ENCODE measurements at regions not wholly inside any gene's neighbourhood (a gene's known extent, or its start where the extent isn't known, plus 50 kb on each side); places are given as distances from the start of the nearest gene placed in this dataset.
"Not testable (repeated sequence)": the region's sequence is repeated elsewhere in the genome, so short reads cannot be mapped to it uniquely, and the experiment has no call there.

DNA sequence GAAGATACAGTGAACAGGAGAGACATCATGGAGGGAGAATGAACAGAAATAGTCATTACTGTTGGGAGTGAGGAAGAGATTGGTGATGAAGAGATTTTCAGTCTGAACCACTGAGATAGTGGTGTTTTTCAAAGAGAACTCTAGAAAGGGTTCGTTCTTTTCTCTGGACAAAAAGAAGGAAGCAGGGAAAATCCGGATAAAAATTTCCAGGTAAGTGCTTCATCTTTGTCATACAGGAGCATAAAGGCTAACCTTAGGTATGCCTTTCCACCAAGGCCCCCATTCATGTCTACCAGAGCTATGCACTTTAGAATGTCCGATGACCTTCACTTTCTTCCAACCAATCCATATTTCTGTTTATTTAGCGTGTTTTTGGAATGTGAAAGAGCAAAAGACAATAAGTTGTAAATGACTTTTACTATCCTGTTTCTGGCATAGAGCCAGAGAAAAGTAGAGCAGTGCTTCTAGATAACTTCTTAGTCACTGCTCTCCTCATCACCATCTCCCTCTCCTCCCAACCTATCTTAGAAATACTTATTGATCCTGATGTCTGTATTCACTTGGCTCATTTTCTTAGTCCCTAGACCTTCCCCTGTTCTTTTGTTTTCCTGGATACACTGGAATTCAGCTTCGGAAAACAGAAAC is 116.5 kb downstream of the TTC6 start:
- no peak for DNase-seq (ENCODE audit: low read depth in 2 of 2)

DNA sequence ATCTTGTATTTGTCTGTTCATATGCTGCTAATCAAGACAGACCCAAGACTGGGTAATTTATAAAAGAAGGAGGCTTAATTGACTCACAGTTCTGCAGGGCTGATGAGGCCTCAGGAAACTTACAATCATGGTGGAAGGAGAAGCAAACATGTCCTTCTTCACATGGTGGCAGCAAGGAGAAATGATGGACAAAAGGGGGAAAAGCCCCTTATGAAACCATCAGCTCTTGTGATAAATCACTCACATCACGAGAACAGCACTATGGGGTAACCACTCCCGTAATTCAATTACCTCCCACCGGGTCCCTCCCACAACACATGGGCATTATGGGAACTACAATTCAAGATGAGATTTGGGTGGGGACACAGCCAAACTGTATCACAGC is 117.0 kb downstream of the TTC6 start:
- not testable (repeated sequence) for DNase-seq (ENCODE audit: low read depth in 2 of 2)

GRCh38 chr14:37712976-37713431 is 117.6 kb downstream of the TTC6 start:
- DNase-seq (ENCODE audit: low read depth in 2 of 2) = no peak

DNA sequence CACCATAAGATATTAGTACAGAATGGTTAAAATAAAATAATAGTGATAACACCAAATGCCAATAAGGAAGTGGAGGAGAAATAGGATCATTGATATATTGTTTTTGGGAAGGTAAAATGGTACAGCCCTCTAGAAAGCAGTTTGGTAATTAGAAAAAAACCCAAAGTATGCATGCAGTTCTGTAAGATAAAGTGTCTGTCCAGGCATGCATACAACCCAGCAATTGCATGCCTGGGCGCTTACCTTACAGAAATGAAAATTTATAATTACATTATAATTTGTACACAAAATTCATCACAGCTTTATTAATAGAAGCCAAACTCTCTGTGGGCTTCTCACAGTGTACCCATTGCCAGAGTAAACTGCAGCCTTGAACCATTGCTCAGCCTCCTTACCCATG is 124.7 kb downstream of the TTC6 start:
- DNase-seq (ENCODE audit: low read depth in 2 of 2) = no peak

- no peak for DNase-seq (ENCODE audit: low read depth in 2 of 2)
Observed at GRCh38 chr14:37721976-37722659, 126.7 kb downstream of the TTC6 start.

DNA sequence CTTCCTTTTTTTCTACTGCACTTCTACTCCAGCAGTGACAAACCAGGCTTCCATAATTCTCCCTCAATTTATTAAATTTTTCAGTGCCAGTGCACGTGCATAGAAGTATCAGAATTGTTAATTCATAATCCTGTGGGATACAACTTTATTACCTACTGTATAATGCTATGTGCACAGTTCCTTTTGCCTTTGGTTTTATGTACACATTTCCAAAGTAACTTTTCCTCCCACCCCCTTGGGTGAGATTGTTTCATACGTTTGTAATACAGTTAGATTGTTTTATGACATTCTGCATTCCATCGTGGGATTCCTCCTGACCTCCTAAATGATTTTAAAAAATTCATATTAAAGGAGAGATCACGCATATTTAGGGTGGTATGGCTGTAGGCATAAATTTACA is 128.1 kb downstream of the TTC6 start:
- no peak for DNase-seq (ENCODE audit: low read depth in 2 of 2)

GRCh38 chr14:37726708-37727107 is 131.3 kb downstream of the TTC6 start:
- DNase-seq (ENCODE audit: low read depth in 2 of 2) = no peak

DNA sequence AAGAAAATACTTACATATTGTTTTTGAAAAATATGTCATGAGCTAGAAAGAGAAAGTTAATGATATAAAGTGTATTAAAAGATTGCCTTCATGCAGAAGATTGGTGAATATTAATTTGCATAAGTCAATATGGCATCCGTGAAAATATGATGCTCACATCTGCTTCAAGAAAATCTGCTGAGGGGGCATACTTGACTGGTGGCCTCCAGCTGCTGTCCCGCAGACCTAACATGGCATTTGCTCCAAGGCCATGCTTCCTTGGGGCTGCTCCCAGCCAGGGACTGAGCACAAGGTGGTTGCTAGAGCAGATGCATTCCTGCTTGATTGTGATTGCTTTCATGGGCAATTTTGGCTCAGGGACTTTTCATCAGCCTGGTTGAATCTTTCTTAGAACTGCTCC is 133.8 kb downstream of the TTC6 start:
- DNase-seq (ENCODE audit: low read depth in 2 of 2) = no peak

DNA sequence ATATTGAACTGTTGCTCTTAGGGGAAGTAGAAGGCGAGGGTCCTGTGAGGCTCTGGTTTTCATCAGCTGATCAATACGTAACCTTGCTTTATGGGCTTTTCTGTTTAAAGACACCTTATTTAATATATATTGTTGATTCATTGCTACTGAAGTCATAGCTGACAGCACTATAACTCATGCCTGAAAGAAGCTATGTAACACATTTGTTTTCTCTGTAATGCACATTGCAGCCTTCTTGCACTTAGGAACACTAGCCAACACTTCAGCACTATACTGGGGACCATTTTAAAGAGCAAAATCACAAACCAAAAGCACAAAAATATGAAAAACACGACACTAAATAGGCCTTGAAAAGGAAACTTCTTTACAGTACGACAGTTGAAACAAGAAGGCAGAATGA is 135.7 kb downstream of the TTC6 start:
- no peak for DNase-seq (ENCODE audit: low read depth in 2 of 2)

DNA sequence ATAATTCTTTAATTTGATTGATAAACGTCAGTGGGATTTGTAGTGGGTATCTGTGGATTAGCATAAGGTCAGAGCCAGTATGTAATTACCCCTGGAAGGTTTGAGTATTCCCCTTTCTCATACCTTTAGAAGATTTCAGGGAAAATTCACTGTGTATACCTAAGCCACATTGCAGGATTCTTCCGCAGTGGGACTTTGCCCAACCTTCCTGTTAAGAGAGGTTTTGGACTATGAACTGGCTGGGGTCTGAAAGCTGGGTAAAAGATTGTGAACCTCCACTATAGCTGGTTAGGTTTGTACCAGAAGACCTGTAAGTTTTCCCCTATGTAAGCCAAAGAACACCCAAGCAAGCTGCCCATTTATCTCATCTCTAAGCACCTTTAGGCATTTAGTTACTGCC is 150.2 kb downstream of the TTC6 start:
- no peak for DNase-seq (ENCODE audit: low read depth in 2 of 2)

GRCh38 chr14:37746140-37746832 is 150.9 kb downstream of the TTC6 start:
- no peak for DNase-seq (ENCODE audit: low read depth in 2 of 2)

GRCh38 chr14:37753459-37753858 is 158.0 kb downstream of the TTC6 start:
- DNase-seq (ENCODE audit: low read depth in 2 of 2) = no peak

- not testable (repeated sequence) for DNase-seq (ENCODE audit: low read depth in 2 of 2)
Observed at GRCh38 chr14:37760275-37760674, 164.8 kb downstream of the TTC6 start.

GRCh38 chr14:37763266-37763665 is 167.8 kb downstream of the TTC6 start:
- DNase-seq (ENCODE audit: low read depth in 2 of 2) = no peak

DNA sequence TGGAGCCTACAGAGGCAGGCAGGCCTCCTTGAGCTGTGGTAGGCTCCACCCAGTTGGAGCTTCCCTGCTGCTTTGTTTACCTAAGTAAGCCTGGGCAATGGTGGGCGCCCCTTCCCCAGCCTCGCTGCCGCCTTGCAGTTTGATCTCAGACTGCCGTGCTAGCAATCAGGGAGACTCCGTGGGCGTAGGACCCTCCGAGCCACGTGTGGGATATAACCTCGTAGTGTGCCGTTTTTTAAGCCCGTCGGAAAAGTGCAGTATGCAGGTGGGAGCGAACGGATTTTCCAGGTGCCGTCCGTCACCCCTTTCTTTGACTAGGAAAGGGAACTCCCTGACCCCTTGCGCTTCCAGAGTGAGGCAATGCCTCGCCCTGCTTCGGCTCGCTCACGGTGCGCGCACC is 176.9 kb downstream of the TTC6 start:
- DNase-seq (ENCODE audit: low read depth in 2 of 2) = not testable (repeated sequence)

GRCh38 chr14:37776791-37777499 is 181.5 kb downstream of the TTC6 start:
- DNase-seq (ENCODE audit: low read depth in 2 of 2) = no peak

- no peak for DNase-seq (ENCODE audit: low read depth in 2 of 2)
Observed at GRCh38 chr14:37778135-37778943, 182.9 kb downstream of the TTC6 start.

DNA sequence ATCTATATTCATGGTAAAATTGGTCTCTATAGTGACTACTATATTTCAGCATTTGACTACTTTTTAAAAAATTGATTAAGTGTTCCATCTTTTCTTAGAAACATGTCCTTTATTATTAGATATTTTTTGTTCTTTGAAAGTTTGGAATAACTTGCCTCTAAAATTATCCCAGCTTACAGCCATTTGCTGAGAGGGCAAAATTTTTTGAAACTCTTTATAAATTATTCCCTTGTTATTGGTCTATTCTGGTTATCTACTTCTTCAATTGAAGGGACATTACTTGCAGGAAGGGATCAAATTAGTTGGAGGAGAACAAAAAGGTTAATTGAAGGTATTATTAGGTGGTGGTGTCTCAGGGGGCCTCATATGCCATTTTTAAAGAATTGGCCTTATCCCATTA is 184.1 kb downstream of the TTC6 start:
- DNase-seq (ENCODE audit: low read depth in 2 of 2) = no peak

- DNase-seq (ENCODE audit: low read depth in 2 of 2) = not testable (repeated sequence)
Observed at GRCh38 chr14:37780731-37781130, 185.3 kb downstream of the TTC6 start.

- not testable (repeated sequence) for DNase-seq (ENCODE audit: low read depth in 2 of 2)
Observed at GRCh38 chr14:37784203-37784826, 188.9 kb downstream of the TTC6 start.

DNA sequence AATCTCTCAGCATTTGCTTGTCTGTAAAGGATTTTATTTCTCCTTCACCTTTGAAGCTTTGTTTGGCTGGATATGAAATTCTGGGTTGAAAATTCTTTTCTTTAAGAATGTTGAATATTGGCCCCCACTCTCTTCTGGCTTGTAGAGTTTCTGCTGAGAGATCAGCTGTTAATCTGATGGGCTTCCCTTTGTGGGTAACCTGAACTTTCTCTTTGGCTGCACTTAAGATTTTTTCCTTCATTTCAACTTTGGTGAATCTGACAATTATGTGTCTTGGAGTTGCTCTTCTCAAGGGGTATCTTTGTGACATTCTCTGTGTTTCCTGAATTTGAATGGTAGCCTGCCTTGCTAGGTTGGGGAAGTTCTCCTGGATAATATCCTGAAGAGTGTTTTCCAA is 189.4 kb downstream of the TTC6 start:
- DNase-seq (ENCODE audit: low read depth in 2 of 2) = not testable (repeated sequence)

All from activated CD8-positive, alpha-beta memory T cell treated with anti-CD3 and anti-CD28 coated beads for 4 hours (primary cell).